Heart left ventricle (tissue), 16 donors: ENCODE measurements at regions not wholly inside any gene's neighbourhood (a gene's known extent, or its start where the extent isn't known, plus 50 kb on each side); places are given as distances from the start of the nearest gene placed in this dataset.
A peak's percentile ranks its signal among the peaks of the same experiment; 100 is the strongest.

Experiments used
- ATAC-seq, 4 donors: fragments of 200-7000 bp; cut with Tn5 transposase; one replicate each; pipeline ENCODE4 v1.9.1; 2020 to 2022; ENCODE audit warnings: moderate library complexity in 4 of 4, mild to moderate bottlenecking in 3 of 4, moderate number of reproducible peaks in 1 of 4
- DNase-seq, 5 donors: peaks; one replicate each; pipeline ENCODE4 v3.0.0-alpha.2; 2020
- H3K27ac ChIP-seq, 12 donors: fragments of 200-600 bp; sonication (generic) in 4 of 12; one replicate each; pipeline versions ENCODE4 v1.5.0 to v1.8.0; 2016 to 2022; ENCODE audit warnings: mild to moderate bottlenecking in 2 of 12
- H3K27me3 ChIP-seq, 9 donors: fragments of 200-600 bp; sonication (generic) in 2 of 9; one replicate each; pipeline versions ENCODE4 v1.5.1 to v1.8.0; 2016 to 2022; ENCODE audit warnings: mild to moderate bottlenecking in 3 of 9
- H3K36me3 ChIP-seq, 9 donors: fragments of 200-600 bp; sonication (generic) in 2 of 9; one replicate each; pipeline versions ENCODE4 v1.5.0 to v1.8.0; 2018 to 2022; ENCODE audit warnings: mild to moderate bottlenecking in 2 of 9
- H3K4me1 ChIP-seq, 12 donors: fragments of 200-600 bp; sonication (generic) in 4 of 12; one replicate each; pipeline versions ENCODE4 v1.5.0 to v1.8.0; 2016 to 2022; ENCODE audit warnings: mild to moderate bottlenecking in 3 of 12
- H3K4me3 ChIP-seq, 12 donors: fragments of 200-600 bp; sonication (generic) in 4 of 12; one replicate each; pipeline versions ENCODE4 v1.5.0 to v1.8.0; 2017 to 2022; ENCODE audit warnings: mild to moderate bottlenecking in 9 of 12, moderate library complexity in 4 of 12
- H3K9me3 ChIP-seq, 12 donors: fragments of 200-600 bp; sonication (generic) in 4 of 12; one replicate each; pipeline versions ENCODE4 v1.5.0 to v1.8.0; 2016 to 2022; ENCODE audit warnings: mild to moderate bottlenecking in 1 of 12
- POLR2A ChIP-seq, 2 donors: fragments of 450-650 bp; IDR thresholded peaks; one replicate each; pipeline ENCODE4 v1.6.1; 2017; ENCODE audit warnings: antibody characterized with exemption in 2 of 2, mild to moderate bottlenecking in 2 of 2, moderate library complexity in 2 of 2
- WGBS, 4 donors: extraction: QIAGEN DNeasy Blood & Tissue Kit in 2 of 4; methylation state at CpG; one replicate each; pipeline versions ENCODE4 v1.1.5 to v1.1.7; 2013 to 2018; 5-methylcytosine and 5-hydroxymethylcytosine counted together
- intact Hi-C, 10 donors: fragments of 100-400 bp; cut with DNase I; formaldehyde crosslinking; loops; one replicate each; pipeline versions ENCODE4 v1.11.1 to v1.14.2; 2022
- TF ChIP-seq, protein P1 (sequence below), 12 donors: fragments of 200-600 bp; sonication (generic) in 4 of 12; IDR thresholded peaks; one replicate each; pipeline versions ENCODE4 v1.5.0 to v1.8.0; 2018 to 2022; ENCODE audit warnings: antibody characterized with exemption in 12 of 12, mild to moderate bottlenecking in 5 of 12
- donor health status: ischemic (EF 13 %, LVEDD 7.1; RV severe dilation, severe dysfunction).
- donor health status: healthy with polysubstance abuse.
- donor health status: DM: no; HTN: yes; CAD: no.
- donor health status: DM: no; HTN: no; CAD: no.
- donor health status: ischemic (EF 25% LVEDD 6.9; RV normal size, moderate dysfunction).
- donor health status: ischemic (EF 25% LVEDD 5.7; RV mildly dilated, moderate dysfunction).
- donor health status: healthy.
- donor health status: DM: yes; HTN: yes; CAD: no.
- donor health status: ischemic (EF 35%, LVEDD 5.7; RV mildly dilated, moderate dysfunction).
- donor health status: nonischemic (EF 11% LVEDD 7.7; RV severe dilation, severe dysfunction).
- donor health status: DM: yes; HTN: yes; CAD: no.
- donor health status: PGD.
- donor health status: ischemic (EF 29% LVEDD 5.4; RV normal size, mild dysfunction).
- donor health status: nonischemic (EF 23%, LVEDD 6.1; RV moderate dilation, normal function).

DNA sequence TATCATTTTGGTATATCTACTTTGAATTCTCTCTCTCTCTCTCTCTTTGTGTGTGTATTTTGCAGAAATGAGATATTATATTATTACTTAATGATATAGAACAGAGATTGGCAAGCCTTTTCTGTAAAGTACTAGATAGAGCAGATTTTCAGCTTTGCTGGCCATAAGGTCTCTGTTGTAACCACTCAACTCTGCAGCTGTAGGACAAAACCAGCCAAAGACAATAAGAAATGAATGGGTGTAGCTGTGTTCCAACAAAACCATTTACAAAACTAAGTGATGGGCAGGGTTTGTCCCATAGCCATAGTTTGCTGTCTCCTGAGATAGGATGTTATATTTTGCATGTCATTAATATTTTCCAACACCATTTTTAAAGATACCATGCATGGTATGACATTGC is 91.2 kb upstream of the TSHZ2 start:
- TF ChIP-seq, protein P1, sequence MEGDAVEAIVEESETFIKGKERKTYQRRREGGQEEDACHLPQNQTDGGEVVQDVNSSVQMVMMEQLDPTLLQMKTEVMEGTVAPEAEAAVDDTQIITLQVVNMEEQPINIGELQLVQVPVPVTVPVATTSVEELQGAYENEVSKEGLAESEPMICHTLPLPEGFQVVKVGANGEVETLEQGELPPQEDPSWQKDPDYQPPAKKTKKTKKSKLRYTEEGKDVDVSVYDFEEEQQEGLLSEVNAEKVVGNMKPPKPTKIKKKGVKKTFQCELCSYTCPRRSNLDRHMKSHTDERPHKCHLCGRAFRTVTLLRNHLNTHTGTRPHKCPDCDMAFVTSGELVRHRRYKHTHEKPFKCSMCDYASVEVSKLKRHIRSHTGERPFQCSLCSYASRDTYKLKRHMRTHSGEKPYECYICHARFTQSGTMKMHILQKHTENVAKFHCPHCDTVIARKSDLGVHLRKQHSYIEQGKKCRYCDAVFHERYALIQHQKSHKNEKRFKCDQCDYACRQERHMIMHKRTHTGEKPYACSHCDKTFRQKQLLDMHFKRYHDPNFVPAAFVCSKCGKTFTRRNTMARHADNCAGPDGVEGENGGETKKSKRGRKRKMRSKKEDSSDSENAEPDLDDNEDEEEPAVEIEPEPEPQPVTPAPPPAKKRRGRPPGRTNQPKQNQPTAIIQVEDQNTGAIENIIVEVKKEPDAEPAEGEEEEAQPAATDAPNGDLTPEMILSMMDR (IDR thresholded peaks at IDR 0.05): no peak
- no peak for TF ChIP-seq POLR2A (IDR thresholded peaks at IDR 0.05)
- Histone ChIP-seq H3K9me3 (peaks cover 0 to 9% (median 0%) of the 10 kb centered on the region in 12 donors), H3K36me3 (no peaks in the 10 kb centered on the region), H3K4me3 (no peak overlapping the region), H3K4me1 (no peaks in the 10 kb centered on the region), H3K27me3 (no peaks in the 10 kb centered on the region), H3K27ac (no peak overlapping the region)
- DNase-seq (no peak), ATAC-seq (peak in 1 of 4 donors; percentile 33)
- intact Hi-C loops: no loop called here

GRCh38 chr20:52880259-52880658 is 91.9 kb upstream of the TSHZ2 start:
- Histone ChIP-seq H3K27ac (no peak overlapping the region), H3K27me3 (no peaks in the 10 kb centered on the region), H3K4me1 (no peaks in the 10 kb centered on the region), H3K9me3 (peaks cover 0 to 9% (median 0%) of the 10 kb centered on the region in 12 donors), H3K4me3 (no peak overlapping the region), H3K36me3 (no peaks in the 10 kb centered on the region)
- DNase-seq (no peak), ATAC-seq (no peak)
- 42 to 73% (median 55%) methylated on average over 3 of the region's 3 CpGs for WGBS, 4 donors
- intact Hi-C loops: no loop called here
- TF ChIP-seq, protein P1 (IDR thresholded peaks at IDR 0.05): no peak
- TF ChIP-seq POLR2A (IDR thresholded peaks at IDR 0.05): no peak

- intact Hi-C loops: no loop called here
- Histone ChIP-seq H3K9me3 (no peaks in the 10 kb centered on the region), H3K36me3 (no peaks in the 10 kb centered on the region), H3K4me1 (no peaks in the 10 kb centered on the region), H3K27ac (no peak overlapping the region), H3K27me3 (no peaks in the 10 kb centered on the region), H3K4me3 (no peak overlapping the region)
- DNase-seq (no peak), ATAC-seq (no peak)
- WGBS, 4 donors: 92 to 94% (median 94%) methylated on average over 3 of the region's 3 CpGs
- TF ChIP-seq, protein P1 (IDR thresholded peaks at IDR 0.05): no peak
- no peak for TF ChIP-seq POLR2A (IDR thresholded peaks at IDR 0.05)
Observed at GRCh38 chr20:52874241-52874640, 97.9 kb upstream of the TSHZ2 start.

DNA sequence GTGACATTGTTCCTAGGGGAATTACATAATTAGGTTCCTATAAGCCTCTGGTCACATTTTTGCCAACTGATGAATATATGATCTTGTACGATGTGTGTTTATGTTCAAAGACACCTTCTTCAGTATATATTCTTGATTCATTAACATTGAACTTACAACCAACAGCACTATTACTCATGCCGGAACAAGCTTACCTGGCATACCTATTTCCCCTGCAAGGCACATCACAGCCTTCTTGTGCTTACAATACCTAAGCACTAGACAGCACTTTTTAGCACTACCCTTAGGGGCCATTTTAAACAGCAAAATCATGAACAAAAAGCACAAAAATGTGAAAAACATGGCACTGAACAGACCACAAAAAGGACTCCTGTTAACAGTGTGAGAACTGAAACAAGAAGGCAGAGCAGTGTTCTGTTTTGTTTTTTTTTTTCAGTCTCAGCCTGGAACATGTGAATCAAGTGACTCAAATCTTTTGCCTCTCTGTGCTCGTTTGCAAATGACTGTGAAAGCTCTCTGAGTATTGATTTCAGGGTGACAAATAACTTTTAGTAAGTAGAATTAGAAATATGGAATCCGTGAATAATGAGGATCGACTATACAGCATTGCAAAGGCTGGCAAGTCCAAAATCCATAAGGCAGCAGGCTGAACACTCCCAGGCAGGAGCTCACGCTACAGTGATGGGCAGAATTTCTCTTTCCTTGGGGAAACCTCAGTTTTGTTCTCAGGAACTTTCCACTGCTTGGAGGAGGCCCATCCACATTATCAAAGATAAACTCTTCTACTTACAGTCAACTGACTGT is 102.3 kb upstream of the TSHZ2 start:
- Histone ChIP-seq H3K4me1 (no peaks in the 10 kb centered on the region), H3K27me3 (no peaks in the 10 kb centered on the region), H3K9me3 (no peaks in the 10 kb centered on the region), H3K27ac (no peak overlapping the region), H3K36me3 (no peaks in the 10 kb centered on the region), H3K4me3 (no peak overlapping the region)
- TF ChIP-seq, protein P1 (IDR thresholded peaks at IDR 0.05): no peak
- TF ChIP-seq POLR2A (IDR thresholded peaks at IDR 0.05): no peak
- intact Hi-C loops: no loop called here
- DNase-seq (no peak), ATAC-seq (no peak)
- 88 to 92% (median 91%) methylated on average over 6 of the region's 6 CpGs for WGBS, 4 donors
